D721Med (cell line): ENCODE measurements at regions not wholly inside any gene's neighbourhood (a gene's known extent, or its start where the extent isn't known, plus 50 kb on each side); places are given as distances from the start of the nearest gene placed in this dataset.
A peak's percentile ranks its signal among the peaks of the same experiment; 100 is the strongest.

Source experiments
- DNase-seq: peaks from one replicate; pipeline ENCODE4 v3.0.0; 2011; ENCODE audit warnings: low spot score; ENCODE audit not compliant: insufficient read length
- FAIRE-seq: peaks from 2 replicates; lab custom pipeline; 2011; peaks lifted over from hg19 to GRCh38; lab: Jason Lieb, UNC
- CTCF ChIP-seq: IDR thresholded peaks from 2 replicates; pipeline ENCODE4 v1.5.1; 2012; ENCODE audit warnings: mild to moderate bottlenecking, control low read depth; ENCODE audit not compliant: insufficient read depth; ENCODE audit errors: missing control alignments

DNA sequence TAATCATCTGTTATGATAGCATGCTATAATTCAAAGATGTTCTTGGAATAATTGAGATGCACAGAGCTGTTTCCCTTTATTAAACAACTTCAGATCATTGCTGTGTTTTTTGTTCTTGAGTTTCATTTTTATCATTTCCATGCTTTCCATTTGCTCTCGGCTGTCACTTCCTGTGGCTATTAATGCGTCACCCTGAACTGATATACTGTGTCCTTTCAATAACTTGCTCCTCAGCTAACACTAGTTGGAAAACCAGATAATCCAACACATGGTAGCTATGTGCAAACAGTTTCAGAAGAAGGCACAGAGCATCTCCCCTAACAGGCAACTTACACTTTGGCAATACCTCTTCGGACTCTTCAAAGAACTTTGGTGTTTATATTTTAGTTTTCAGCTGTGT is 376.0 kb downstream of the GBA3 start:
- FAIRE-seq: no peak
- DNase-seq: no peak
- no peak for TF ChIP-seq CTCF

GRCh38 chr4:23068287-23068686 is 375.6 kb downstream of the GBA3 start:
- DNase-seq (no peak), FAIRE-seq (no peak)
- no peak for TF ChIP-seq CTCF

- no peak for FAIRE-seq
- DNase-seq: no peak
- TF ChIP-seq CTCF: no peak
Observed at GRCh38 chr4:23062188-23062587, 369.5 kb downstream of the GBA3 start.

GRCh38 chr4:23061431-23061830 is 368.7 kb downstream of the GBA3 start:
- no peak for TF ChIP-seq CTCF

DNA sequence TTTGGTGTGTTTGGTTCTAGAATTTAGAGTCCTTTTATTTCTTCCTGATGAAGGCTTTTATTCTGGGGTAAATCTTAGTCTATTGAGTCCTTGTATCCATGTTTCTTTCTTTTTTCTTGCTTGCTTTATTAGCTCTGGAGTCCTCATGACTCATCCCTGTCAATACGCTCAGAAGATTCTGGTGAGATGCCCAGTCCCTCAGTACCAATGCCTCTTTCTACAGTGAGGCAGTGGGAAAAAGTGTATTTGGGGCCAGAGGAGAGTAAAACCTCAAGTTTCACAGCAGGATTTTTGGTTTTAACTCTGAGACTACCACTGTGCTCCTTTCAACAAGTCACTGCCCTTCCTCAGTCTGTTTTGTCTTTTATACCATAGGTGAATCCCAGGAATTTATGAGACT is 368.0 kb downstream of the GBA3 start:
- FAIRE-seq: no peak
- no peak for TF ChIP-seq CTCF
- no peak for DNase-seq

More at GRCh38 chr4:23061431-23061830, 368.7 kb downstream of the GBA3 start:
- FAIRE-seq: no peak
- DNase-seq: no peak

- no peak for DNase-seq
- TF ChIP-seq CTCF: no peak
- peak; percentile 16 for FAIRE-seq
Observed at GRCh38 chr4:23058165-23058776, 365.5 kb downstream of the GBA3 start.

DNA sequence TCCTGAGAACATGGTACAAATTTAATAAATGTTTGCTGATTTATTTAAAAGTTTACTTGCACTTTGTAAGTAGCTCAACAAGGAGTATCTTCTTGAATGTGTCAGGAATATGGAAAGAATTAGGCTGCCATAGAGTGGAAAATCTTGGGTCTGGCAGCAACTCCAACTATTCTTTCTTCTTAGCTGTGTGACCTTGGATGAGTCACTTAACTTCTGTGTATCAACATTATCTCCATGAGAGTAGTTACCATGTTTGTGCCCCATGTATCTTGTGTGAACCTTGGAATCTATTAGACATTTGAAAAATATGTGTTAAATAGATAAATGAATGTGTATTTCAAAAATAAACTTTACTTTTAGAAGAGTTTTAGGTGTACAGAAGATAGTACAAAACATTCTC is 348.8 kb downstream of the GBA3 start:
- no peak for FAIRE-seq
- no peak for DNase-seq

More for the DNA sequence above, 348.8 kb downstream of the GBA3 start:
- no peak for TF ChIP-seq CTCF
